HG03025 (cell line): ENCODE measurements at regions not wholly inside any gene's neighbourhood (a gene's known extent, or its start where the extent isn't known, plus 50 kb on each side); places are given as distances from the start of the nearest gene placed in this dataset.

Experiments used
- ATAC-seq: cut with Tn5 transposase; IDR thresholded peaks from one replicate; pipeline ENCODE4 v1.9.1; 2021; ENCODE audit warnings: mild to moderate bottlenecking, moderate library complexity; ENCODE audit not compliant: unreplicated experiment, low FRiP score

DNA sequence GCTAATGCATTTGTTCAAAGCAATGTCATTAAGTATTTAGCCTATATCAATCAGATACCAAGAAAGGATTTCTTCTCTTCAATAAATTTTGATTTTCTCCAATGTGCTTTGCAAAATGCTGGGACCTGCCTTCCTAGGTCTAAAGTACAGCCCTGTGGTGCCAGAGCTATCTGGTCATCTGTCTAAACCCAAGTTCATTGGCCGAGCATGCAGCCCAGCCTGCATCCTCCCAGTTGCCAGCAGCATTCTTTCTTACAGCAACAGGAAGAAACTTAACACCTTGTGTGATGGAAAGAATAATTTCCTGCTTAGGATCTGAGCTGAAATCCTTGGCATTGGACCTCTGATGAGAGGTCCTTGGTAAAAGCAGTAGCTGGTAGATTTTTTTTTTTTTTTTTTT lies 310.0 kb downstream of the RBM26 start:
- no peak for ATAC-seq

GRCh38 chr13:79090552-79091124 lies 315.4 kb downstream of the RBM26 start:
- no peak for ATAC-seq

GRCh38 chr13:79084802-79085424 lies 321.1 kb downstream of the RBM26 start:
- ATAC-seq, result no peak

- no peak for ATAC-seq
Measured at GRCh38 chr13:79081942-79082341, 324.1 kb downstream of the RBM26 start.

DNA sequence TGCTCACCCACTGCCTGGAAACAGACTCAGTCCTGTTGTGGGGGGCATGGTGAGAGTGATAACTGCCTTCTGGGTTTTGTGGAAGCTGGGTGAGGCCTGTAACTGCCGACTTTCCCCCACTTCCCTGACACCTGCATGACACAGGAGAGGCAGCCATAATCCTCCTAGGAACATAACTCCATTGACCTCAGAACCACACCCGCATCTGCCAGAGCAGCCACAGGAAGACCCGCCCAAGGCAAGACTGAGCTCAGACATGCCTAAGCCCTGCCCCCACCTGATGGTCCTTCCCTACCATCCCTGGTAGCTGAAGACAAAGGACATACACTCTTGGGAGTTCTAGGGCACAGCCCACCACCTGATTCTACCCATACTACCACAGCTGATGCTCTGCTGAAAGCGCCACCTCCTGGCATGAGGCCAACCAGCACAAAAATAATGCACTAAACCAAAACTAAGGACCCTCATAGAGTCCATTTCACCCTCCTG lies 326.7 kb downstream of the RBM26 start:
- ATAC-seq, result no peak

DNA sequence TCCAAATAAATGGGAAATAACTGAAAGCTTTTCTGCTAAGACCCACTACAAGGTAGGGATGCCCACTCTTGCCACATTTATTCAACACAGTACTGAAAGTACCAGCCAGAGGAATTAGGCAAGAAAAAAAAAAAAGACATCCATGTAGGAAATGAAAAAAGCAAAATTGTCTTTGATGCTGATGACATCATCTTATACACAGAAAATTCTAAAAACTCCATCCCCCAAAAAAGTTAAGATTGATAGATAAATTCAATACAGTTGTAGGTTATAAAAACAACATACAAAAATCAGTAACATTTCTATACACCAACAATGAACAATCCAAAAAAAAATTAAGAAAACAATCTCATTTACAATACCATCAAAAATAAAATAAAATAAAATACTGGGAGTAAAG lies 330.4 kb downstream of the RBM26 start:
- no peak for ATAC-seq

- ATAC-seq, result peak; percentile 76
Measured at GRCh38 chr13:79070343-79070974, 335.6 kb downstream of the RBM26 start.

- no peak for ATAC-seq
Measured at GRCh38 chr13:79062291-79062690, 343.8 kb downstream of the RBM26 start.

DNA sequence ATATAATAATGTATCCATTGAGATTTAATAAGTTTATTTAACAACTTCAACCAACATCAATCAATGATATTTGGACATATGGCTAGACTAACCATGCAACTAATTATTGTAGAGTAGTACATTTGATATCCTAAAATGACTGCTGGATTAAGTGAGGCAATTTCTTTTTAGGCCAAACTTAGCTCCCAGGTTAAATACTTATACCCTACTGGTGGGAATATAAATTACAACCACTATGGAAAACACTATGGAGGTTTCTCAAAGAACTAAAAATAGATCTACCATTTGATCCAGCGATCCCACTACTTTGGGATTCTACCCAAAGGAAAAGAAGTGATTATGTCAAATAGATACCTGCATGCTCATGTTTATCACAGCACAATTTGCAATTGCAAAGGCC lies 345.8 kb downstream of the RBM26 start:
- no peak for ATAC-seq

DNA sequence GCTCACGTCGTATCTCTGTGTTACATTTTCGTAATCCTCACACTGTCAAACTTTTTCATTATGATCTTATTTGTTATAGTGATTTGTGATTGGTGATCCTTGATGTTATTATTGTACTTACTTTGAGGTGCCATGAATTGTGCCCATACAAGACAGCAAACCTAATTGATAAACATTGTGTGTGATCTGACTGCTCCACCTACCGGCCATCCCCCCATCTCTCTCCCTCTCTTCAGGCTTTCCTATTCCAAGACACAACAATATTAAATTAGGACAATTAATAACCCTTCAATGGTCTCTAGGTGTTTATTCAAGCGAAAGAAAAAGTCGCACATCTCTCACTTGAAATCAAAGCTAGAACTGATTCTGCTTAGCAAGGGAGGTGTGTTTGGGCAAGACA lies 349.3 kb downstream of the RBM26 start:
- no peak for ATAC-seq

DNA sequence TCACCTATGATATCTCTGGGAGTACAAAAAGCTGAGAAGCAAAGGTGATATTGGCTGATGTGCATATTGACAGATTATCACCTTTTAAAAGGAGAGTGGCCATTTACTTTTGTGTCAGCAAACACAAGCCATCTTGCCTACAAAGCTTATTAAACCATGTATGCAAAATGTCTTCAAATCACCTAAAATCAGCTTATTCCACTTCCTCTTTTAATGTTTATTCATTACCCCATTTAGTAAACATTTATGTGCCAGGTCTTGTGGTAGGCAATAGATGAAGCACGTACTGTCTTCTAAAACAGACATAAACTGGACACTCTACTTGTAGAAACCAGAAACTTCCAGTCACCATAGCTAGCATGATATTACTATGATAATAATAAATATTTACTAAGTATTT lies 354.6 kb downstream of the RBM26 start:
- no peak for ATAC-seq

GRCh38 chr13:79044415-79044814 lies 361.6 kb downstream of the RBM26 start:
- no peak for ATAC-seq

DNA sequence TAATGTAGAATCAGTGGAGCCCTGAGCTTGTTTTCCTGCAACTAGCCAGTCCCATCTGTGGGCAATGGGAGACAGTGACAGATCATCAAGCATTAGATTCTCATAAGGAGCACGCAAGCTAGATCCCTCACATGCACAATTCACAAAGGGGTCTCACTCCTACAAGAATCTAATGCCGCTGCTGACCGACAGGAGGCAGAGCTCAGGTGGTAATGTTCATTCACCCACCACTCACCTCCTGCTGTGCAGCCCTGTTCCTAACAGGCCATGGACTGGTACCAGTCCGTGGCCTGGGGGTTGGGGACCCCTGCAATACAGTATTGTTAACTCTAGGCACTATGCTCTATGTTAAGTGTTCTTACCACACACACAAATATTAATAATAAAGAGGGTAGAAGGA lies 362.8 kb downstream of the RBM26 start:
- ATAC-seq, result no peak

GRCh38 chr13:79037197-79037596 lies 368.9 kb downstream of the RBM26 start:
- no peak for ATAC-seq

GRCh38 chr13:79034341-79034740 lies 371.7 kb downstream of the RBM26 start:
- no peak for ATAC-seq

DNA sequence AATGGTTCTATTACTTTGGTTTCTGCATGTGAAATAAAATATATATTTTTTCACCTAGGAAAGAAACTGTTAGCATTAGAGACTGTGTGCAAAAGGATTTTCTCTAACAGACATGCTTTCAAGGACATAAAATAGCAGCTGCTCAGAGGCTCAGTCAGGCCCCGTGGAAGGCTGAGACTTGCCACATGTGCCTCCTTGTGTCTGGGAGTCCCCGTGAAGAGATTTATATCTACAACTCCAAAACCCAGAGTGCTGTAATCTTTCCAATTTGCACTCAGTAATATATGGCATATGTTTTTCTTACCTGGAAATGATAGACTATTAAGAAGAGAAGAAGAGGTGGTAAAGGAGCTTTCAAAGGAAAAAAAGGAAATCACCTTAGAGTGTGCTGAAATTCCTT lies 371.6 kb upstream of the OBI1 start:
- ATAC-seq, result no peak

DNA sequence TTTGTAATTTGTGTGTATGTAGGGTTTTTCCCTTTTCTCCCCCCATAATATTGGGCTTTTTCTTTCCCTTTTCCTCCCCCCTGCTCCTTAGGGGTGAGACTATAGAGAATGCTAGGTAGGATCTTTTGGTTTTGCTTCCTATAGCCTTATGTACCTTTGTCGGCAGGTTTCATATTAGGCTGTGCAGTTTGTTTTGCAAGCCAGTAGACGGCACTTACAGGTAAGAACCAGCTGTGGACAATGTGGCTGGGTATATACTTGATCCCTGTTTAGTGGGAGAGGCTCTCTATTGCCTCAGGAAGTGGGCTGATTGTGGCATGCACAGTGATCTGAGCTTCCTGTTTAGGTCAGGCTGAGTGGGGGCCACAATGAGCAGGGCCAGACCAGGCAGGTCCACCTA lies 359.2 kb upstream of the OBI1 start:
- no peak for ATAC-seq

DNA sequence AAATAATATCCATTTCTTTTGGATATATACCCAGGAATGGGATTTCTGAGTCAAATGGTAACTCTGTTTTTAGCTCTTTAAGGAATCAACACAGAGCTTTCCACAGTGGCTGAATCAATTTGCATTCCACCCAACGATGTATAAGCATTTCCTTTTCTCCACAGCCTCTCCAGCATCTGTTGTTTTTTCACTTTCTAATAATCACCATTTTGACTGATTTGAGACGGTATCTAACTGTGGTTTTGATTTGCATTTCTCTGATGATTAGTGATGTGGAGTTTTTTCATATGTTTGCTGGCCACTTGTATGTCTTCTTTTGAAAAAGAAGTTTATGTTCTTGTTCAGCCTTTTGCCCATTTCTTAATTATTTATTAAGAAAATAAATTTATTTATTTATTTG lies 352.2 kb upstream of the OBI1 start:
- ATAC-seq, result no peak

- no peak for ATAC-seq
Measured at GRCh38 chr13:79003989-79004898, 345.3 kb upstream of the OBI1 start.

- no peak for ATAC-seq
Measured at GRCh38 chr13:78999494-78999893, 340.5 kb upstream of the OBI1 start.
